Activated CD8-positive, alpha-beta memory T cell treated with anti-CD3 and anti-CD28 coated beads, Interleukin-2, amount 10 ng/mL, durations not matched to agents 7 days and 5 days (primary cell): ENCODE measurements at regions not wholly inside any gene's neighbourhood (a gene's known extent, or its start where the extent isn't known, plus 50 kb on each side); places are given as distances from the start of the nearest gene placed in this dataset.

Experiments used
- ATAC-seq: fragments of 150-1000 bp; cut with Tn5 transposase; one replicate; pipeline ENCODE4 v1.10.0; 2021; ENCODE audit warnings: moderate library complexity
- CTCF ChIA-PET: fragments of 350-600 bp; sonication (Branson Sonifier 250); formaldehyde crosslinking; loops from one replicate; lab custom pipeline; 2021; ENCODE audit warnings: antibody characterized with exemption; lab: Charles Lee
- DNase-seq: peaks from one replicate; pipeline ENCODE4 v3.0.0-alpha.2; 2020
- H3K27ac Mint-ChIP-seq: one replicate; pipeline ENCODE4 v1.8.0; 2021; ENCODE audit warnings: mild to moderate bottlenecking, mixed read lengths
- H3K27me3 Mint-ChIP-seq: one replicate; pipeline ENCODE4 v1.8.0; 2021; ENCODE audit warnings: mixed read lengths
- H3K36me3 Mint-ChIP-seq: one replicate; pipeline ENCODE4 v1.8.0; 2021; ENCODE audit warnings: mild to moderate bottlenecking, mixed read lengths
- H3K4me1 Mint-ChIP-seq: one replicate; pipeline ENCODE4 v1.8.0; 2021; ENCODE audit warnings: mixed read lengths
- H3K4me3 Mint-ChIP-seq: one replicate; pipeline ENCODE4 v1.8.0; 2021; ENCODE audit warnings: mild to moderate bottlenecking, moderate library complexity, mixed read lengths
- H3K9me3 Mint-ChIP-seq: one replicate; pipeline ENCODE4 v1.8.0; 2022; ENCODE audit warnings: low read depth, mixed read lengths

DNA sequence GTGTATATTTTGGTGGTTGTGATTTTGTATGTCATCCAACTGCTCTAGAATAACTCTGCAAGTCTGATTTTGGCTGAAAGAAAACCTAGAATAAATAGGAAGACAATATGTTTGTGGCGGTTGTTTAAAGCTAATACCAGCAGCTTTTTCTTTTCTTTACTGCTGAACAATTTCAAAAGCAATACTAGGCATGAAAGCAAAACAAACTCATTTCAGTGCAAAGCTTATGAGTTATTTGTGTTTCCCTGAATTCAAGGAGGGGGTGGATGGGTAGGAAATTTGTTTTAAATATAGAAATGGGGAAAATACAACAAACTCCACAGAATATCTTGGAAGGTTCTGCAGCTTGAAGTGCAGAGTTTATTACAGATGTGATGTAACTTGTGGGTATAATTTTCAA, 1041.9 kb upstream of the NR2F2 start:
- ATAC-seq (no peak), DNase-seq (no peak)
- peaks cover 19% of the 10 kb centered on the region for H3K4me1 Mint-ChIP-seq
- H3K27ac Mint-ChIP-seq: no peak overlapping the region
- peaks cover 58% of the 10 kb centered on the region for H3K27me3 Mint-ChIP-seq
- no peaks in the 10 kb centered on the region for H3K9me3 Mint-ChIP-seq
- H3K36me3 Mint-ChIP-seq: no peaks in the 10 kb centered on the region
- CTCF ChIA-PET: interaction anchor here (1.2 to 1.3 kb wide), 2 partner anchors 10 to 29 kb away, joined by 3 to 4 read pairs; no protein-coding TSS in a partner anchor
- H3K4me3 Mint-ChIP-seq: no peak overlapping the region

DNA sequence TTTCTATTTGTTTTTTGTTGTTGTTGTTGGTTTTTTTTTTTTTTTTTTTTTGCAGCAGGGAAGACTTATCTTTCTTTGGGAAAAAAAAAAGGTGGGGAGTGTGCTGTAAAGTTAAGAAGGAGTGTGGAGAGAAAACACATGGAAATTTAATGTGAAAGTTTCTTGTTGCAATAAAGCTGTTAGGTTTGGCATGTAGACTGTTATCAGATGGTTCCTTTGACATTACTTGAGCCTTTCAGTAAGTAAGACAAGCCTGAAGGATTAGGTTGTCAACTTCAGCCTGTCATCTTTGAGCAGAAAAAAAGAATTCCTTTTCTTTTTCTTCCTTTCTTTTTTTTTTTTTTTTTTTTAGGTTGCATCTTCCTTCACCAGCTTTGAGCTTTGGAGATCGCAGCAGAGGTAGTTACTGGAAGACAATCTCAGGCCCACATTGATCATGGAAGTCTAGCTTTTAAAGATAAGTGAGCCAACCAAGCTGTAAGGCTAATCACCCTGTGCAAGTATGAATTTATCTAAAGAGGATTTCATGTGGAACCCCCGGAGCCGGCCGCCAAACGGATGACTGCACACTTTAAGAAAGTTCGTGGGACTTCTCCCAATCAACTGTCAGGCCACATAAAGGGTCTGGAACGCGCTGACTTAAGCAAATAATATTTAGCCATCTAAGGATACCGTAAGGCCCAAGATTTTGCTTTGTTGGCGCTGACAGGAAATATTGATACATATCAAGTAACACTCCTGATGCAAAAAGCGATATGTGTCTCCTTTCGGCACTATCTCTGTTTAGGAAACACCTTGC, 1040.1 kb upstream of the NR2F2 start:
- Mint-ChIP-seq H3K4me3 (no peak overlapping the region), H3K27me3 (peaks cover 68% of the 10 kb centered on the region), H3K36me3 (no peaks in the 10 kb centered on the region), H3K9me3 (no peaks in the 10 kb centered on the region), H3K4me1 (peaks cover 9% of the 10 kb centered on the region), H3K27ac (no peak overlapping the region)
- ATAC-seq (no peak), DNase-seq (no peak)
- CTCF ChIA-PET: interaction anchor here (0.7 kb wide), 1 partner anchor 33 kb away, joined by 6 read pairs; no protein-coding TSS in a partner anchor

DNA sequence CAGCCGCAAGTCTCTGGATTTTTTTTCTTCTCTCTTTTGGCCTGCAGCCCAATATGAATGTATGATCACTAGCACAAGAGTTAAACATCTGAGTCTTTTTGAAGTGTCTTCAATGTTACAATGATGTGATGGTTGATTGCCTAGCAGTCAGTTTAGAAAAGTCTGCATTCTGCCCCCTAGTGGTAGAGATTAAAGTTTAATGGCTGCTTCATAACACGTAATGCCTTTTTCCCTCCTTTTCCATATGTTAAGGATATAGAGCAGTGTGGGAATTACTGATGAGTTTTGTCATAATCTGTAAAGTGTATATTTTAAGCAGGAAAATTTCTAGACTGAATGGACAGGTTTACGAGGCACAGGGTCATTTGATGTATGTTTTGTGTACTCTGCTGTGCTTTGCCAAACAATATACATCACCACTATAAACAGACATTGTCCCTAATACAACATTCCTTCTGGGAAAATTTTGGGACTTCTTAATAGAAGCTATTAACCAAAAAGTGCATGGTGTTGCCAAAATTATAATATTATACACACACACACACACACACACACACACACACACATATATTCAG, 1038.5 kb upstream of the NR2F2 start:
- Mint-ChIP-seq H3K4me3 (no peak overlapping the region), H3K9me3 (no peaks in the 10 kb centered on the region), H3K27me3 (peaks cover 72% of the 10 kb centered on the region), H3K36me3 (no peaks in the 10 kb centered on the region), H3K27ac (no peak overlapping the region), H3K4me1 (no peaks in the 10 kb centered on the region)
- DNase-seq (no peak), ATAC-seq (no peak)
- CTCF ChIA-PET: interaction anchor here (1.2 kb wide), 1 partner anchor 710 kb away, joined by 3 read pairs; no protein-coding TSS in a partner anchor

DNA sequence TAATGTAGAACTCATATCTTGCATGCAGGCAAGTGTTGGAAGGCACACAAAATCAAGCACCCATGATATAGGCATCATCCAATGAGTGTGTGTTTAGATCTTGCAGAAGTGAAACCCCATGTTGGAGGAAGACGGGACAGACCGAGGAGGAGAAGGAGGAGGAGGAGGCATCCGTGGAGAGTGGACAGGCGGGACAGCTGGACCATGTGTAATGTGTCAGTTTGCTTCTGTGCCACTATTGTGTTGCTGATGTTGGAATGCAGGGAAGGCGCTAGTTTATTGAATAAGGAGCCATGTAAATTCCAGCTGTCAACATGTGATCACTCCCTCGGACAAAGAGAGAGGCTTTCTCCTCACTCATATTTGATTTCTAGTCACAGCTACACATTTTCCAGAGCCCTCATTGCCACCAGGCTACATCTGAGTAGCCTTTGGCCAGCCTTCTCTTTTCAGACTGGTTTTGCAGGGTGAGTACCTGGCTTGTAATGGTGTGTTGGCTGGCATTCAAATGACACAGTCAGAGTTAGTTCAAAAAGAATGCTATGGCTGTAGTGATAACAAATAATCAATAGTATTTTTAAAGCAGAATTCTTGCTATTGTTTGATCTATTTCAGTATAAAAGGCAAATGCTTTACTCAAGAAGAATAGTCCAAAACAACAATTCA, 1037.6 kb upstream of the NR2F2 start:
- no peaks in the 10 kb centered on the region for H3K9me3 Mint-ChIP-seq

DNA sequence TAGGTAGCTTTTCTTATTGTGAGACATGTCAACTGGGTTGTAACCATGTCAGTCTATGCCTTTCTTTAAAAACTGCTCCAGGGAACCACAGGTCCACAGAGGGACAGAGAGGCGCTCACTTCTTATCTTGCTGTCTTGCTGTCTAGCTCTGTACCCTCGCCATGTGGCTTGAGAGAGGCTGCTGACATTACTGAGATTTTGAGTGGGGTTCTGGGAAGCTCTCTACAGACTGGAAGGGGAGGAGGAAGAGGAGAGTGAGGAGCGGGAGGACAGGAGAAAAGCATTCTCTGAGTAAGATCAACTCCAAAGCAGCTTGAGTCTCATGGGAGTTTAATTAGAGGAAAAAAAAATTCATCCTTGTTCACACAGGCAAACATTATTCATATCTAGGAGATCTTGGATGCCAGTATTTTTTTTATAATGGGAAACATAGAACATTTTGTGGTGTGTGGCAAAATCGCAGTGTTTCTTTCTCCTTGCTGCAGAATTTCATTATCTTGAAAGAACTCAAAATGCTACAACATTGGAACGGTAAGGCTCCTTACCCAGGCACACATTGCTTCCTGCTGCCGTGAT, 1037.0 kb upstream of the NR2F2 start:
- Mint-ChIP-seq H3K4me1 (peaks cover 3% of the 10 kb centered on the region), H3K4me3 (no peak overlapping the region), H3K9me3 (no peaks in the 10 kb centered on the region), H3K27ac (no peak overlapping the region), H3K36me3 (no peaks in the 10 kb centered on the region), H3K27me3 (peaks cover 71% of the 10 kb centered on the region)
- ATAC-seq (no peak), DNase-seq (no peak)
- CTCF ChIA-PET: interaction anchor here (0.7 to 1.4 kb wide), 3 partner anchors 8 to 33 kb away, joined by 3 read pairs; no protein-coding TSS in a partner anchor

More for the DNA sequence above, 1037.6 kb upstream of the NR2F2 start:
- H3K4me3 Mint-ChIP-seq: no peak overlapping the region
- ATAC-seq (no peak), DNase-seq (no peak)
- no peak overlapping the region for H3K27ac Mint-ChIP-seq
- peaks cover 75% of the 10 kb centered on the region for H3K27me3 Mint-ChIP-seq
- no peaks in the 10 kb centered on the region for H3K4me1 Mint-ChIP-seq
- H3K36me3 Mint-ChIP-seq: no peaks in the 10 kb centered on the region
- CTCF ChIA-PET: interaction anchor here (0.7 to 1.2 kb wide), 2 partner anchors 17 to 711 kb away, joined by 3 read pairs; no protein-coding TSS in a partner anchor

DNA sequence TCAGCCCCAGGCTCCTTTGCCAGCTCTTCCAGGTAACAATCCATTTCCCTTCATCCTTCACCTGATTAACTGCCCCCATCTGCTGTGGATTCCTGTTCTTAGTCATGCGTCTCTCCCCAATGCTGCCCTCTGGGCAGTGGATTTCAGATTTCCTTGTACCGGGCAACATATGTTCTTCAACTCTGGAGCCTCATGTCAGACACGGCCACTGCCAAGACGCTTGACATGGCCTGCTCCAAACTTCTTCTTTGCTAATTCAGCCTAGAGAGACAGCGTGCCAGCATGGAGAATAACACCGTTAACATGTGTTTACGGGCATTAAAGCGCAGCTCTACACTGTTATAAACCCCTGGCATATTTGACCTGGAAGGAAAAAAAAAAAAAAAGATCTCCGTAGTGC, 1035.1 kb upstream of the NR2F2 start:
- Mint-ChIP-seq H3K4me1 (peaks cover 6% of the 10 kb centered on the region), H3K9me3 (no peaks in the 10 kb centered on the region), H3K36me3 (no peaks in the 10 kb centered on the region), H3K4me3 (no peak overlapping the region), H3K27ac (no peak overlapping the region), H3K27me3 (peaks cover 54% of the 10 kb centered on the region)
- CTCF ChIA-PET: no interaction called here
- DNase-seq: no peak
- ATAC-seq: no peak

DNA sequence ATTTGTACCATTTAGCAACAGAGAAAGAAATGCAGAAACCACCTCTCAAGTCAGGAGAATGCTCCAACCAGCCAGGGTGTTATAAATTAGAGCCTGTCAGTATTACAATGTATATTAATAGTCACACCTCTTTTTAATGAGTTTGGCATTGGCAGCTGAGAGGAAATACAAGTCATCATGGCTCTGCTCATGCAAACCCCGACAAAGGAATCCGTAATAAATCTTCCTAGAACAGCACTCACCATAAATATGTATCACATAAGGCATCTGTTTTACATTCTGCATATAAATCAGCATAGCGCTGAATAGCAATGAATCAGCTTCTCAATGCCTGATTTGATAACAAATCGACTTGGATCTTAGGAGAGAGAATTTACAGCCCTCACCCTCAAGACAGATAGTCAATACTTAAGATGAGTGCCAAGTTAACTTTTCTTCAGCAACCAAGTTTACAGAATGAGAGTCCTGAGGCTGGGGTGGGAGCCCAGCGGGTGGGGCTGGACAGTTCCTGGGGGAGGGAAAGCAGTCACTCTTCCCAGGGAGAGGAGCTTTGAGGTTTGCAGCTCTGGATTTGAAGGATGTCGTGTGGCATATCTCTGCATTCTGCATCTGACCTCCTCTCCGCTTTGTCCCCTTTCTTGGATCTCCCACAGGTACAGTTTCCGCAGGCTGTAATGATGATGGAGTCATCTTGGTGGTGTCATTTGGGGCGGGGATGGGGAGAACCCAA, 1034.4 kb upstream of the NR2F2 start:
- ATAC-seq (no peak), DNase-seq (no peak)
- no peak overlapping the region for H3K4me3 Mint-ChIP-seq
- no peaks in the 10 kb centered on the region for H3K9me3 Mint-ChIP-seq
- H3K36me3 Mint-ChIP-seq: no peaks in the 10 kb centered on the region
- CTCF ChIA-PET: no interaction called here
- H3K27me3 Mint-ChIP-seq: peaks cover 56% of the 10 kb centered on the region
- no peak overlapping the region for H3K27ac Mint-ChIP-seq
- H3K4me1 Mint-ChIP-seq: peaks cover 10% of the 10 kb centered on the region

DNA sequence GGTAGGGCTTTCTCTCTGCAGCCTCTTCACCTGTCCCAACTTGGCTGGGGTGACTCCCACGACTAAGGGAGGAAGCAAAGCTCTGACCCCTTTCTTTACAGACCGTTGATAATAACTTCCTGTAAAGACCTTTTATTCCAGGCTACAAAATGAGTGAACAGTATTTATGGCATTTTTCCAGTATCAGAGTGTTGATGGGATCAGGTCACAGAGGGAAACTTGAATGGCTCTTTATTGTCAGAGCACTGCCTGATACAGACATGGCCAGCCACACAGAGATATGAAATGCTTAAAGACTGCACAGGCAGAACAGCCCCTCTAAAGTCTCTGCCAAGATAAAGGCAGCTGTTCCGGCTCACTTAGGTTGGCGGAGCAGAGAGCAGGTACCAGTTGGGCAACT, 1033.9 kb upstream of the NR2F2 start:
- Mint-ChIP-seq H3K4me3 (no peak overlapping the region), H3K36me3 (no peaks in the 10 kb centered on the region), H3K4me1 (peaks cover 16% of the 10 kb centered on the region), H3K27ac (no peak overlapping the region), H3K27me3 (peaks cover 55% of the 10 kb centered on the region), H3K9me3 (no peaks in the 10 kb centered on the region)
- CTCF ChIA-PET: interaction anchor here (0.7 kb wide), 1 partner anchor 38 kb away, joined by 3 read pairs; no protein-coding TSS in a partner anchor
- ATAC-seq: no peak
- no peak for DNase-seq

DNA sequence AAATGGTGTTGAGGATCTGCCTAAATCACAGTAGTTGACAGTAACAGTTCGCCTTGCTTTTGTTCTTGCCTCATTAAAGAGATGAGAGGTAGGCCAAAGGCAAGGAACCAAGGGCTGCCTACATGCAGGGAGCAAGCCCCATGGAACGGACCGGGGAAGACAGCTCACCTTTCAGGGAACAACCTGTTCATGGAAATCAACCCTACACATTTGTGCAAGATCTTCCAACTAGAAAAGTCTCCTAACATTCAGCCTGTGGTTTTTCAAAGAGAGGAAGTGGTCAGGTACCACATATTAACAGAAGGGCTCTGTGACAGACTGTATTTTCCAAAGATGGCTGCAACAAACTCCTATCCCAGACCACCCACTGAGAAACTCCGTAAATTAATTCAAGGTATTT, 1031.8 kb upstream of the NR2F2 start:
- Mint-ChIP-seq H3K36me3 (no peaks in the 10 kb centered on the region), H3K27me3 (peaks cover 56% of the 10 kb centered on the region), H3K4me3 (no peak overlapping the region), H3K9me3 (no peaks in the 10 kb centered on the region), H3K27ac (no peak overlapping the region), H3K4me1 (peaks cover 21% of the 10 kb centered on the region)
- DNase-seq: peak; percentile 41
- CTCF ChIA-PET: interaction anchor here (1.3 kb wide), 1 partner anchor 10 kb away, joined by 3 read pairs; no protein-coding TSS in a partner anchor
- ATAC-seq: peak; percentile 69

DNA sequence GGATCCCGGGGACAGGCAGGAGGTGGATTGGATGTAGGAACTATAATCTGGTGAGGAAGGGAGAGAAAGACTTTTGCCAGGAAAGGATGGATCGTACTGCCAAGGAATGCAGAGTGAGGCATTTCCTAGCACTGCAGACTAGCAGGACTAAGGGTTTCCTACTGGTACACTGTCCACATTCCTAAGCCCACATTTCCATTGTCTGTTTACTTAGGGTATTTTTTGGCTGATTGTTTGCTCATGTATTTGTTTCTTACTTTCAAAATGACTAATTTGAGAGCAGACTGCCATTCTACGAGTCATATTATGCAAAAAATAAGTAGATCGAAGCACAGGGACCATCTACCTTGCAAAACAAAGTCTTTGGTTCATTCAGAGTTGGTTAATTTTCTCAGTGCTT, 1029.5 kb upstream of the NR2F2 start:
- H3K4me3 Mint-ChIP-seq: no peak overlapping the region
- ATAC-seq: no peak
- CTCF ChIA-PET: interaction anchor here (1.1 kb wide), 1 partner anchor 34 kb away, joined by 3 read pairs; no protein-coding TSS in a partner anchor
- DNase-seq: no peak
- H3K9me3 Mint-ChIP-seq: no peaks in the 10 kb centered on the region
- H3K36me3 Mint-ChIP-seq: no peaks in the 10 kb centered on the region
- H3K27me3 Mint-ChIP-seq: peaks cover 62% of the 10 kb centered on the region
- peaks cover 31% of the 10 kb centered on the region for H3K4me1 Mint-ChIP-seq
- H3K27ac Mint-ChIP-seq: no peak overlapping the region

DNA sequence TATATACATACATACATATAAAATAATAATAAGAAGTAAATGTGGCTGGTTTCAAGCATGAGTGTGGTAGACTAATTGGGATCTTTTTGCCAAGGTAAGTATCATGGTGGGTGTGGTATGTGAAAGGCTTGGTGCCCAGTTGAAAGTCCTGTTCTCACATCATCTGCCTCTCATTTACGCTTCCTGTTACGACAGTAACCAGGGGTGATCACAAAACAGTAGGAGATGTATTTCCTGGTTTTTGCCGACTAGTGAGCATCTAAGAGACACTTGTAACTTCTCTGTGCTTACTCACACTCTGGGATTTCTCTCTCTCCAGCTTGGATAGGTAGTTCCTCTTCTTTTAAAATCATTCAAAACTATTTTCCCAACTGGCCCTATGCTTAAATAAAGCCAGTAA, 1028.3 kb upstream of the NR2F2 start:
- Mint-ChIP-seq H3K27ac (no peak overlapping the region), H3K27me3 (peaks cover 62% of the 10 kb centered on the region), H3K9me3 (no peaks in the 10 kb centered on the region), H3K4me1 (peaks cover 31% of the 10 kb centered on the region), H3K36me3 (no peaks in the 10 kb centered on the region), H3K4me3 (no peak overlapping the region)
- ATAC-seq (peak; percentile 30), DNase-seq (no peak)
- CTCF ChIA-PET: no interaction called here

DNA sequence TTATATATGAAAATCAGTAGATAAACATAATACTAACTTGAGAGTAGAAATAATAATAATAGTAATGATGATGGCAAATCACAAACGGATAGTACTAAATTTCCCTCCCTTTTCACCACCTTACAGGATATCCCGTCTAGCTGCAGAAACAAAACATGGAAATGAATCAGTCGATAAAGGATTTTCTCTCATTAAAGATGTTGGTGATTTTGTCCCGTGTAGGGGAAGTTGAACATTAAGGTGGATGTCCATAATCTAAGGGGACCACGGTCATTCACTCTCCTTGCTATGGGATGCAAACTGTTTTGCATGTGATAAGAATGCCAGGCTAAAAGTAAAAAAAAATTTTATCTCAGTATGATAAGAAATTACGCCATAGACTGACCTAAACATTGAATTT, 1027.7 kb upstream of the NR2F2 start:
- CTCF ChIA-PET: no interaction called here
- ATAC-seq: no peak

More for the DNA sequence above, 1027.7 kb upstream of the NR2F2 start:
- Mint-ChIP-seq H3K9me3 (no peaks in the 10 kb centered on the region), H3K27ac (no peak overlapping the region), H3K27me3 (peaks cover 56% of the 10 kb centered on the region), H3K36me3 (no peaks in the 10 kb centered on the region), H3K4me3 (no peak overlapping the region), H3K4me1 (peaks cover 31% of the 10 kb centered on the region)
- no peak for DNase-seq
